Lung microvascular endothelial cell (primary cell): ENCODE measurements at regions not wholly inside any gene's neighbourhood (a gene's known extent, or its start where the extent isn't known, plus 50 kb on each side); places are given as distances from the start of the nearest gene placed in this dataset.
"Not testable (repeated sequence)": the region's sequence is repeated elsewhere in the genome, so short reads cannot be mapped to it uniquely, and the experiment has no call there.

Source experiments
- DNase-seq, 2 donors: peaks; one replicate each; pipeline versions ENCODE4 v3.0.0 to v3.0.0-alpha.2; 2010; ENCODE audit warnings: low read depth in 2 of 2

DNA sequence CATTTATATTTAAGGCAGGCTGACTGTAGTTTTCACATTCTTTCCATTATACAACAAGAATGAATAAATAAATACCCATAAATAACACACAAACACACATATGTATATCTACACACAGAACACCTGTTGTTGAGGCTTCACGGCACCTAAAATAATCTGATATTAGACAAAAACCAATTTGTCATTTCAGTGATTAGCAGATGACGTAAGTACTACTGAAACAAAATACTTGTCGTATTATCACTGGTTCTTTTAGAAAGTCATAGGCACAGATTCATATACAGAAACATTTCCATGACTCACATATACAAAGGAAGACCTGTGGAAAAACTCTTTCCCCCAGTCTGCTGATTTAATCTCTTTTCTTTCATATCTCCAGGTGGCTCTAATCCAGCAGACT is 1113.4 kb upstream of the FANCL start:
- DNase-seq, result no peak

DNA sequence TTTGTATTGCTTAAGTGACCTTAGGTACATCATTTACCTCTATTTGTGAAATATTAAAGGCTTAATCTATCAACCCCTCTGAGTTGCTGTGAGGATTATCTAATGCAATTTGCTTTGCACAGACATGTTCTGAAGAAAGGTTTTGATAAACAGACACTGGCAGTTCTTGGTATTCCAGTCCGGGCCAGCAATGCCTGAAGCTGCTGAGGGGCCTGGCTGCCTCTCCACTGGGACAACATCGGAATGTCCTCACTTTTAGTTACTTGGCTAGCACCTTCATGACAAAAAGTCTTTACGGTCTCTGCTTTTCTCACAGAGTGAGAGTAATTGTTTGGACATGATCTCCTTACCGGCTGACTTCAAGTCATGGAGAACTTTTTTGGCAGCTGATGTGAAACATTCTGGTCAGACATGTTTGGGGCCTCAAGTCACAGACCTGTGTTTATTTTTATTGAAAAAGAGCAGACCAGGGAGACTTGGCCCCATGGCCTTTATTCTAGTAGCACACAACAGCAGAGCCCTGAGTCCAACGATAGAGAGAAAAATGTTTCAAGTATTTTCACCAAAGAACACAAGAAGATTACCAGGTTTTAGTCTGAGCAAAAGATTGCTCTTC is 1112.3 kb upstream of the FANCL start:
- DNase-seq, result no peak

DNA sequence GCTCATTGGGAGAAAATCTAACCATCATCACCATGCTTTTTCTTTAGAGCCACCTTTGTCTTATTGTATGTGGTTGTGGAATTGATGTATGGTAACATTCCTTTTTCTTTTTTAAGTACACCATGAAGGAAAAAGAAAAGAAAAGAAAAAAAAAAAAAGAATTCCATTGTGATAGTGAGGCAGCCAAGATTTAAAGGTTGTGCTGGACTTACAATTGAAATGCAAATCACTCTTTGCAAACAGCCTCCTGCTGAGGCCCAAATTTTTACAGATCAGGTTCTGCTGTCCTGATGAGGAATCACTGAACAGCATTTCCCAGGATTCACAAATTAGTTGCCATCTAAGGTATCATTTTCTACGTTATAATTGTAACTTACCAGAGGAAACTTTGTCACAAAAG is 1101.0 kb upstream of the FANCL start:
- no peak for DNase-seq

DNA sequence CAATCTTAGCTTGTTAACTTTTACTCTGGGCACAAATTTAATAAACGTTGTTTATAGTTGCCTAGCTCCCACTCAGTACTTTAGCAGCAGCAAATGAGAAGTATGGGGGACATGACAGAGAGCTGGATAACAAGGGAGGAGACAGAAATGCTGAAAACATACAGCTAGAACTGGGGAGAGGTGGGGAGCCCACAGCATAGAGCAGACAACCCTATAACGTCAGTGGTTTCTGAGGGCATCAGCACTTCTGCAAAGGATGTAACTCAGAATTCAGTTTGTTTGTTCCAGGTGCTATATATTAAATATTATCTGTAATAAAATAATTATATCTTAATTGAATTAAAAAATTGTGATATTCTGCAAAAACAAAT is 1098.7 kb upstream of the FANCL start:
- no peak for DNase-seq

DNA sequence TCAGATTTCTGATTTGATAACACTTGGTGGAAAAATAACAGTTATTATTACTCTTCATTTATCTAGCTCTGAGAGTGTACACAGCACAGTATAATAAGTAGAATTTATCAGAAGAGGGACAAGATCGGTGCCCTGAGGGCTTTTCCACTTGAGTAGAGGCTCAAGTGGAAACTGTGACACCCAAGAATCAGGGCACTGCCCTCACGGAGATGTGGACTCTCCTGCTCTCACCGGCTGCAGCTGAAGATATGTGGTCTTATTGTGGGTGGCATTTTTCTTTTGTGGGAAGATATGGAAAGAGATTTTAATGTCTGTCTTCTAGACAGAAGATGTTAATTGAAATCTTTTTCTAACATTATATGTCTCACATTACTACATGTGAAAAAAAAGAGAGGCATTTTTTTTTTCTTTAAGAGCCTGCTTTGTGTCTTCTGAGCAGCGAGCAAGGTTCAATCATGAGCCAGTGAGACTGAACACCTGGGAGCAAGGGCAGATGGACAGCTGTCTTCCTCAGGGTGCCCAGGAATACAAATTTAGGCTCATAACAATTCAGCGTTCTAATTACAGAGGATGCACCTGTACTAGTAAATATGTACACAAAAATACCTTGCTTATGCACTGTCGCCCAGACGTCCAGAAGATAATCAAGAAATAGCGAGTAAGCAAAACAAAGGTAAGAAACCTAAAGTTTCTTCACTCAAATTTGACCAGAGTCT is 1098.2 kb upstream of the FANCL start:
- no peak for DNase-seq

DNA sequence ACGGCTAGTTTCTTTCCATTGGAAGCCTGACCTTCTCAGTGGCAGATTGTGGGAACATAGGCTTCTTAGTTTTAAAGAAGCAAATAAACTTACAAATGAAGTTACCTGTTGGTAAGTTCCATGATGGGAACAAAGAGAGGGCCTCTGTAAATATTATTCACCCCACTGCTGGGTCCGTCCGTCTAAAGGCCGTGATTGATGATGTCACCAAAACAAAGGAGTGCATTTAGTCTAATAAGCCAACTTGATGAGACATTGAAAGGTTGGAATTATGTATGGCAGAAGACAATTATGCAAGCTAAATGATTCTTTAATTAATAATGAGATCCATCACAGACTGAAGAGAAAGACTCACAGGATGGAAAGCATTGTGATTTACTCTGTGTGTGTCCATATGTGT is 1091.9 kb upstream of the FANCL start:
- DNase-seq, result no peak

DNA sequence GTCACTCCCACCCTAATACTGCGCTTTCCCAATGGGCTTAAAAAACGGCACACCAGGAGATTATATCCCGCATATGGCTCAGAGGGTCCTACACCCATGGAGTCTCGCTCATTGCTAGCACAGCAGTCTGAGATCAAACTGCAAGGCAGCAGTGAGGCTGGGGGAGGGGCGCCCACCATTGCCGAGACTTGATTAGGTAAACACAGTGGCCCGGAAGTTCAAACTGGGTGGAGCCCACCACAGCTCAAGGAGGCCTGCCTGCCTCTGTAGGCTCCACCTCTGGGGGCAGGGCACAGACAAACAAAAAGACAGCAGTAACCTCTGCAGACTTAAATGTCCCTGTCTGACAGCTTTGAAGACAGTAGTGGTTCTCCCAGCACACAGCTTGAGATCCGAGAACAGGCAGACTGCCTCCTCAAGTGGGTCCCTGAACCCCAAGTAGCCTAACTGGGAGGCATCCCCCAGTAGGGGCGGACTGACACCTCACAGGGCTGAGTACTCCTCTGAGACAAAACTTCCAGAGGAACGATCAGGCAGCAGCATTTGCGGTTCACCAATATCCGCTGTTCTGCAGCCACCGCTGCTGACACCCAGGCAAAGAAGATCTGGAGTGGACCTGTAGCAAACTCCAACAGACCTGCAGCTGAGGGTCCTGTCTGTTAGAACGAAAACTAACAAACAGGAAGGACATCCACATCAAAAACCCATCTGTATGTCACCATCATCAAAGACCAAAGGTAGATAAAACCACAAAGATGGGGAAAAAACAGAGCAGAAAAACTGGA is 1085.6 kb upstream of the FANCL start:
- DNase-seq, result not testable (repeated sequence)

DNA sequence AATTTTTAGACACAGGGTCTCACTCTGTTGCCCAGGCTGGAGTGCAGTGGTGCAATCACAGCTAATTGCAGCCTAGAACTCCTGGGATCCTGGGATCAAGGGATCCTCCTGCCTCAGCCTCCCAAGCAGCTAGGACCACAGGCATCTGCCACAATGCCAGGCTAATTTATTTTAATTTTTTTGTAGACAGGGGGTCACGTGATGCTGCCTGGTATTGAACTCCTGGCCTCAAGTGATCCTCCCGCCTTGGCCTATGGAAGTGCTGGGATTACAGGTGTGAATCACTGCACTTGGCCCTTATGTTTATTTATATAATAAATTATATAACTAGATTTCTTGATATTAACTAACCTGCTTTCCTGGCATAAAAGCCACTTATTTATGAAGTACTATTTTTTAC is 1081.7 kb upstream of the FANCL start:
- no peak for DNase-seq

DNA sequence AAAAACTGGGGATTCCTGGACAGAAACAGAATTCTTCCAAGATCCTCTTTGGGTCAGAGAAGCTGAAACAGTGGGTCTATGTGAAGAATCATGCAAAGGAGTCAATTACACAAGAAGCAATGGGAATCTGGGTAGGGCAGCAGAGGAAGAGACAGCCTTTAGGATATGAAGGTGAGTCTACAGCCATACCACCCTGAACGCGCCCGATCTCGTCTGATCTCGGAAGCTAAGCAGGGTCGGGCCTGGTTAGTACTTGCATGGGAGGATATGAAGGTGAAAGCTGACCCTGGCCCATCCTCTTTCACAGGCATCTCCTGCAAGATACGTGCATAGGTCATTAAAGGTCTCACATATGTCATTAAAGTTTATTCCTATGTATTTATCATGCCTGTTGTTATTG is 1080.9 kb upstream of the FANCL start:
- no peak for DNase-seq

DNA sequence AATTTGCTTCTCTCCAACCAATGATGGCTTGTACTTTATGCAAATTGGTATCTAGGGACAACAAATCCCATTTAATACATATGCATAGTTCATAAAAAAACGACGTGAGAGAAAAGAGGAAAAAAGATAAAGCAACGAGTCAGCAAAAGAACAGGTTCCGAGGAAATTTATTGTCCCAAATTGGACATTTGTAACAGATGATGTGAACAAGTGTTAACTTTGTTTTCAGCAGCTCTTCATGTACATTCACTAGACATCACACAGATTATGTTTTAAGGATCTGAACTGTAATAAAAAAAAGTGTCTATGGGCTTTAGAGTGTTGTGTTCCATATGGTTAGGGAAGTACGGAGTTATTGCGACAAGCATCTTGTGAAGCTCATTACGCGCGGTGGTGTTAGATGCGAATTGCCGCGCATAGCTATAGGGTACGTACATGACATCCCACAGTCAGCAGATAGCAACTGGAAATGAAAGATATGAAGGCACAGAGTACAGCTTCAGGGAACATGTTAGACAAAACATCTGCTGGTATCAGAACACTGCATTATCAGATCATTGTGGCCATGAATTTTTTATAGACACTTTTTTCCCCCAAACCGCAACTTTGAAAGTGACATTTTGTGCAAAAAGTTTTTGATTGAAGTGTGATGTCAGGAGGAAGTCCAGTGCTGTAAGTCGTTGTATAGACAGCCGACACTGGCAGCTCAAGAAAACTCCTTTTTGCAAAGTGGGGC is 1073.1 kb upstream of the FANCL start:
- no peak for DNase-seq

DNA sequence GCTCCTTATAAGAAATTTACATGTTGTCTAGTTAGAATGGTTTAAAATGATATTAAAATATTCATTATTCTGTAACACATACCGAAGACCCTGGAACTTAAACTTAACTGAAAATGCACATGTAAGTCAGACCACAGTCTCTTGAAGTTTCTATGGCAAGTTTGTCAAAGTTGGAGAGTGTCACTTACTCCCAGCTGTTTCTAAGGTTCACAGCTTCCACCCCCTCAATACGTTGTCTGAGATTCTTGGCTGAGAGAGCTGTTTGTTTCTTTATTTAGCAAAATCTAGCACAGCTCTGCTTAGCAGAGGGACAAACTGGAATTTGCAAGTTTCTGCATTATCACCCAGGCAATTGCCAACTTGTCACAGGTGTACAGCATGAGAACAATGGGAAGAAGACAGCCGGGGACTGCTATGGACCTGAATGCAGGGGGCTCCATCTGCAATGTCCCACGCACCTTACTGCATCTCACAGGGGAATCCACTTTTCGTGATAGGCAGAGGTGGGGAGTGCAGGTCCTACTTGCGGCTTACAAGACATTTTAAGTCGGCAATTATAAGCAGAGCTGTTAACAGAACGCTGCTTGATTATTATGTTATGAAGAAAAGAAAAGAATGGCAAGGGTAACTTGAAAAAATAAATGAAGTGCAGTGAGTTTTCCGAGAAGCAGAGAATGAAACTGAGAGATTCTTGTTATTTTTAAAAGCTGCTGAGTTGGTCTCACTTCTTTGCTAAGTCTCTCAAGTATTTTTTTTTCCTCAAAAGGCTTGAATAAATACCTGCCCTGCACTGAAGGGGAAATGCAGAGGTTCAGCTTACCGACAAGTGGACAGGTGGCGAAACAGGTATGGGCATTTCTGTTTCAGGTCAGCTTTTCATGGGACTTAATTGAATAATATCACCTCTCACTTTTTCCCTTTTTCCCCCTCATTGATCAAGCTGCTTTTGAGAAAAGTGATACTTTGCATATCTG is 1072.1 kb upstream of the FANCL start:
- no peak for DNase-seq

DNA sequence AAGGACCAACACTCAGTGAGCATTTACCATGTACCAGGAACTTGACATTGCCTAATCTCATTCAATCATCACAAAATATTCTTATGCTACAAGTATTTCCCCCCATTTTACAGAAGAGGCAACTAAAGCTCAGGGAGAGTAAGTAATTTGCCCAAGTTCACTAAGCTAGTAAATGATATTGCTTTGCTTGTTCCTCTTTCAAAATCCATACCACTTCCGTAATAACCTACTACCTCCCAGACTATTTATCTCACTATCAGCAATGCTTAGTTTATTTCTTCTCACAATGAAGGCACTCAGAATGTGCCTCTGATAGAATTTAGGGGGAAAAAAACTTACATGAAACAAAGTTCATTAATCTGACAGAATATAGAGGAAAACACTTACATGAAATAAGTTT is 1070.9 kb upstream of the FANCL start:
- DNase-seq, result no peak

DNA sequence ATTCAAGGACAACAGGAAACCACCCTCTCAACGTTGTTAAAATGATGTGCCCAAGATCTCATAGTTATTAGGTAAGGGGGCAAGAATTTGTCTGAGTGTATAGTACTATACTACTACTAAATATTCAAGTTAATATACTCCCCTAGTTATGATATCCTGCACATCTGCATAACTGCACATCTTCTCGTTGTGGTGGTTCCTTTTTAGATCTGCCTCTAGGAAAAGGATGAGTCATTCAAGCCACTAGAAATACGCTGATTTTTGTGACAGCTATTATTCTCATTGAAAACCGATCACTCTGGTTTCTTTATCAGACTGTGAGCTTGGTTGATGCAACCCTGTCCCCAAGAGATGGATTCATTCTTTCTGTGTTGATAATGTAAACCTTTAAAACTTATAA is 1067.0 kb upstream of the FANCL start:
- DNase-seq, result no peak

DNA sequence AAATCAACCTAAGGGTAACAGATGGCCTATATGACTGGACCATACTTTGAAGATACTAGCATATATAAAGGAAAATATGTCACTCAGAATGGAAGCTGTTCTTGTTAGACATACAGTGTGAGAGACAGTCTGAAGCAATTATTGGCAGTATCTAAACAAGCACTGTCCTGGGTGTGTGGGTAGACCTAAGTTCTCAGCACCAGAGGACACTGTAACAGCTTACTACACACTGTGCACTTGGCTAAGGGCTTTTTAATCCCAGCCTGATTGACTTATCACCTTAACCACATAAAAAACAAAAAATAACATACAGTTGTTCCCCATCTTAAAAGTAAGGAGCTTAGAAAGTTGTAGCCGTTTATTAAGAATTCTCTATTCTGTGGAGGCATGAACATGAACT is 1066.1 kb upstream of the FANCL start:
- DNase-seq, result no peak

DNA sequence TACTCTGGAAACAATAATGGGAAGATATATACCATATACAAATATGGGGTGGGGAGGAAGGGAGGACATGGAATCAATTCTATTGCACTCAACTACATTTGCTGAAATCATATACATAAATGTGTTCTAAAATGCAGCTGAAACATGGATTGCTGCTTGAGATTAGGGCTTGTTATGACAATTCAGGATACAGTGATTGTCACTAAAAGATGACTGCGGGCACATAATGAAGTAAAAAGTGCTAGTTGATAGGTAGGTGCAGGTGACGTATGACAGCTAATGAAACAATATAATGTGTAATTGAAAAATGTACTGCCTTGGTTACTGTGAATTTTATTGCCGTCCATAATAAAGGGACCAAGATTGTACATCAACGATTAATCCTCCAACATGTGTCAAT is 1062.1 kb upstream of the FANCL start:
- DNase-seq, result no peak

DNA sequence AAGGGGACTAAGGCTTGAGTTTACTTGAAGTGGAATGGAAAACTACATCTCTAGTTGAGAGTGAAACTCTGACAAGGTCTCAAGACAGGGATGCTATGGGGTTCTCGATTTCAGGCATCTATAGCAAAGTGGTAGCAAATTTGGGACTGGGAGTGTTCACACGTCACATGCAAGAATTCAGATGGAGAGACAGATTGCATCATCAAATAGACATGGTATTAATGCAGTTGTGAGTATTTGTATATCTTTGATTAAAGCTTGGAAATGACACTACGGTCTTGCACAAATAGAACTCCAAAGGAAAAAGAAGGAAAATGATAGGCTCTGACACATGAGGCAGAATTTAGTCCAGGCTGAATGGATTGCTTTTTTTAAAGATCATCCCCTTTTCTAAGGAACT is 1061.6 kb upstream of the FANCL start:
- DNase-seq, result no peak

DNA sequence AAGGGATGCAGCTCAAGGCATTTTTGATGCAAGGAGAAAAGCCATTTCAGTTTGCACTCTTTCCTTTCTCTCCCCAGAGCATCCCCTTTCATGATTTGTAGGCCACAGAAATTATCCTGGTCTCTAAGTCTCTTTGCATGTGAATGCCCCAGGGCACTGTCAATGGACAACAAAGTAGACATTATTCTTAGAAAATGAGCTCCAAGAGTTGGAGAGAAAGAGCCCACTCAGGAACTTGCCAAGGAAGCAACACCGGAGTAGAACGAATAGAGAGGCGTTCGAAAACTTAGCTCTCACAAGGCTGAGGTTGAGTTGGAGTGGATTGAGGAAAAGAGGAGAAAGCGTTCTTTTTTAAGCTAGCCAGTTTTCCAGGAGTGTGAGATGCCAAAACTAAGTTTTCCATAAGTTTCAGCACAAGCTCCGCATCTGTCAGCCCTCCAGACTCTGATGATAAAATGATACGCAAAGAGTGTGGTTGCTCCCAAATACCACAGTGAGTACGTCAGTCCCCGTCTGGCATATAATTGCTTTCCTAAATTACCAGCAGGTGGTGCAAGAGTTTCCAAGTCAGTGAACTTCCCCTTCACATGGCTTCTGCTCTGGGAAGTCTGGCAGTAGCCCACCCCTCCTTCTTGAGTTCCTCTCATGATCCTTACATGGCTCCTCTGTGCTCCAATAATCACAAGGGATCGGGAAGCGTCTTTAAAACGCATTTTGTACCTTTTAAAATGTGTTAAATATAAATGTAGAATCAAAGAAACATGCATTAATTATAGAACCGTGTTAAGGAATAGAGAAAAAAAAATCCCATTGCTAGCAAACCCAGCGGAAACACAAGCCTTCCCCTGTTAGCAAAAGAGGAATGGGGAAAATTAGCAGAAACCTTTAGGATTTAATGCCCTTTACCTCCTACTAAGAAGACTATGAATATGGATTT is 1060.6 kb upstream of the FANCL start:
- peak; percentile 38 to 62 for DNase-seq

DNA sequence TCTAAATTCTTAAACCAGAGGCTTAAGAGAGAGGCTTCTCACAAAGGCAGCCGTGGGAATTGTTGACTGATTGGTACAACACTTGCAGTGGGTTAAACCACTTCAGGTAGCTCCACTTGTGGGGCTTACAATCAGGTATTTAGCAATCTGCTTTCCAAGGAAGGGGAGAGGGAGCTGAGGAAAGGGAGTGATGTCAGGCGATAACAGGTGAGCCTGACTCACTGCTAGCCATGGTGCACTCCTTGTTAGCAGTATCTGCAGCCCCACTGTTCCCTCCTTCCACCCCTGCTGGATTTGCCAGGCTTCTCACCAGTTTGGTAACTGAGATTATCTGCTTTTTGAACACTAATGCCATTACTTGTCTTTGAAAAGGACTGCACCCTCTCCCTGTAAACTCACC is 1056.7 kb upstream of the FANCL start:
- DNase-seq, result no peak

DNA sequence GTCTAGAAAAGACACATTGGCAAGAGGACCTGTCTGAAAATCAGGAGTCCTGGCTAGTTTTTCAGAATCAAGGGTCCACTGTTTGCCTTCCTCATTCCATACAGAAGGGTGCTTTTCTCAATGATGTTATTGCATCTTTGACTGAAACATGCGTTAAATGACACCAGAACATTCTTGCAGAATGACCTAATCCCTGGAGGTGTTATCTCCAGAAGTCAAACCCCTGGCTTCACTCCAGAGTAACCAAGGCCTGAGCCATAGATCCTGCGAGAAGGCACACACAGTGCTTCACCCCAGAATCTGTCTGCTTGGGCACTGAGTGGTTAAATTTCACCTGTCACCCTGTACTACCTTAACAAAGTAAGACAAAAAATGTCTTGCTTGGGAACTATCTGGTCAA is 1055.2 kb upstream of the FANCL start:
- DNase-seq, result no peak
